T follicular helper cell (primary cell): ENCODE measurements at regions not wholly inside any gene's neighbourhood (a gene's known extent, or its start where the extent isn't known, plus 50 kb on each side); places are given as distances from the start of the nearest gene placed in this dataset.
A peak's percentile ranks its signal among the peaks of the same experiment; 100 is the strongest.
"Not testable (repeated sequence)": the region's sequence is repeated elsewhere in the genome, so short reads cannot be mapped to it uniquely, and the experiment has no call there.

Experiments used
- DNase-seq: peaks from one replicate; pipeline ENCODE4 v3.0.0-alpha.2; 2020; ENCODE audit warnings: low read depth

DNA sequence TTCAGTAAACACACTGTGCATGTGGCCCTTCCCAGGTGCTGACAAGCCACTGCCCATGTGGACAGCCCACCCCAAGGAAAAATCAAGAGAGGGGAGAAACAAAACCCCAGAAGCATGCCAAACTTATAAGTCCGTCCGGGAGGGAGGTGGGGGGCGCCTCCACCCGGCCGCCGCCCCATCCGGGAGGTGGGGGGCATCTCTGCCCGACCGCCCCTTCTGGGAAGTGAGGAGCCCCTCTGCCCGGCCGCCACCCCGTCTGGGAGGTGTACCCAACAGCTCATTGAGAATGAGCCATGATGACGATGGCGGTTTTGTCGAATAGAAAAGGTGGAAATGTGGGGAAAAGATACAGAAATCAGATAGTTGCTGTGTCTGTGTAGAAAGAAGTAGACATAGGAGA is 53.8 kb upstream of the C2CD4B start:
- no peak for DNase-seq

GRCh38 chr15:62219799-62220198 is 54.7 kb upstream of the C2CD4B start:
- no peak for DNase-seq

DNA sequence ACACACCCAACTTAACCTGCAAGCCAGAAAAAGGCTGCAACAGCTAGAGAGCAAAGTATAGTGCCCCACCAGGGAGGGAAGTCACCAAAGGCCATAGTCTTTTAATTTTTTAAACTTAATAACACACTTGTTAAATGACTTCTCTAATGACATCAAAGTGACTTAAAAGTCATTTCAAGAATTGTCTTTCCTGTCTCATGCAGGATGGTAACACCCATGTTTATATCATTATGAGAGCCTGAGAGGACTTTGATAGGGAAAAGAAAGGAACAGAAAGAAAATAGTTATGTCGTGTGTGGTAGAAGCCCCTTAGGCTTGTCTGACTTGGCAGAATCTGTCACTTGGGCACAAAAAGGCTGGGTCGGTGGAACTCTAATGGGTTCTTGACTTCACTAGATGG is 57.9 kb upstream of the C2CD4B start:
- DNase-seq = no peak

- no peak for DNase-seq
Measured at GRCh38 chr15:62228604-62229003, 63.5 kb upstream of the C2CD4B start.

GRCh38 chr15:62231856-62232255 is 66.8 kb upstream of the C2CD4B start:
- no peak for DNase-seq

DNA sequence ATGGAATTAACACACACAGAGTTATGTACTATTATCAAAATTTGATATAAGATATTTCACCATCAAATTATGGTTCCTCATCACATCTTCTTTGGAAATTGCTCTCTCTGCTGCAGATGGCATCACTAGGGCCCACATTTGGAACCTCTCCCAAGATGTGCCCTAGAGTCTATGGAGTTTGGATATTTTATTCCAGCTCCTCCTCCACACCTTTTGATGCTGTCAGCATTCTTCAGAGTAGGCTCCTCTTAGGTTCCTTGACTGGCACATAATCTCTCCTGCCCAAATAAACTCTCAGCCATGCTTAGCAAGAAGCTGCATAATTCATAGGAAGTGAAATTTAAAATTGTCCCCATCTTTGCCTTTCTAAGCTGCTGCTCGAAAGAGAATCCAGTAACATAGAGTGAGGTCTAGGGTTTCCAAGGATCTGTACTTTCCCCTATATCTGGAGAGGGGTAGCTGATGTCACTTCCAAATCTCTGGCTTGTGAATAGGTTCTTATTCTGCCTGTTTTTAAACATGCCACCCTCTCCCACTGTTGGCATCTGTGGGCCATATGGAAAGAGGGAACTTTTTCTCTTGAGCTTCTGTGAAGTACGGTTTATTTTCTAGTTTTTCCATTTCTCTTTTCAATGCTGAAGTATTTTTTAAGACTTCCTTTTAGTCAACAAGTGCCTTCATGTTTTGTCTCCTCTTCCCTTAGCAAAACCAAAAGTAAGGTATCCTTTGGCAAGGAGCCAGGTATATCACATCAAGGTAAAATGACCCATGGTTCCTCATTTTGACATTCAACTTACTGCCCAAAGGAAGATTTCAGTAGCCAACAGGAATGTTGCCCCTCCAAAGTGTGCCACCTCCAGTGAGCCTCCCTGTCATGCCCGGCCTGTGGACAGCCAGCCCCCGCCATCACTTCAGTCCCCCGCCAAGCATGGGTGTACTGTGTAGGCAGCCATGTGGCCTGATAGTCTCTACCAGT is 75.3 kb upstream of the C2CD4B start:
- DNase-seq = no peak

- no peak for DNase-seq
Measured at GRCh38 chr15:62241135-62241770, 76.2 kb upstream of the C2CD4B start.

GRCh38 chr15:62242999-62243398 is 77.9 kb upstream of the C2CD4B start:
- DNase-seq = no peak

- no peak for DNase-seq
Measured at GRCh38 chr15:62244762-62245161, 79.7 kb upstream of the C2CD4B start.

GRCh38 chr15:62248277-62248984 is 83.3 kb upstream of the C2CD4B start:
- no peak for DNase-seq

DNA sequence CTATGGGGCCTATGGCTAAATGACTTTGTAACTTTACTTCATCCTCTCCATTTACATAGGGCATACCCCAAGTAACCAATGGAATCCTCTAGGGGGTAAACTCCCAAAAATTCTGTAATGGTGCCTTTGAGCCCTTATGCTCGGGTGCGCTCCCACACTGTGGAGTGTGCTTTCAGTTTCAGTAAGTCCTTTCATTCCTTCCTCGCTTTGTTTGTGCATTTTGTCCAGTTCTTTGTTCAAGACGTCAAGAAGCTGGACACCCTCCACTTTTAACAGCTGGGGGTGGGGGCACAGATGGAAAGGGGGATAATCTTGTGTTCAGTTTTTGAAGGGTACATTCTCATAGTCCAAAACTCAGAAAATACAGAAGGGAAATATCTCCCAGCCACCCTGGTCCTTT is 84.4 kb upstream of the C2CD4B start:
- no peak for DNase-seq

- DNase-seq = no peak
Measured at GRCh38 chr15:62250186-62250585, 85.1 kb upstream of the C2CD4B start.

GRCh38 chr15:62250978-62251377 is 85.9 kb upstream of the C2CD4B start:
- no peak for DNase-seq

- DNase-seq = no peak
Measured at GRCh38 chr15:62253294-62253693, 88.2 kb upstream of the C2CD4B start.

- peak; percentile 28 for DNase-seq
Measured at GRCh38 chr15:62254137-62254934, 89.3 kb upstream of the C2CD4B start.

DNA sequence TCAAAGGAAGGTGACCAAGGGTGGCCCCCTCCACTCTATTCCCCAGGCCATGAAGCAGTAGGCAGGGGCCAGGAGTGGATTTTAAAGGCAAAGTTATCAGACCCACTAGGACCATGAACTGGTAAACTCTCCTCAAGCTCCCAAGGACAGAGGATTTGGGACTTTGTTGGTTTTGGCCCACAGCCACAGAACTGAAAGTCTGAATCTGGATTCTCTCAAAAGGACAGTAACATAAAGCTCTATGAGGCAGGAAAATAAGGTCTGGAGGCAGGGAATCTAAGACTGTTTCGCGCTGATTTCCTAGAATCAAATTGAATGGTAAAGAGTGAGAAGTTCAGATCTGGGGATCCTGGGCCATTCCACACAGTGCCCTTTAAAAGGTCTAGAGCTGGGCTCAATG is 91.3 kb upstream of the C2CD4B start:
- DNase-seq = not testable (repeated sequence)

DNA sequence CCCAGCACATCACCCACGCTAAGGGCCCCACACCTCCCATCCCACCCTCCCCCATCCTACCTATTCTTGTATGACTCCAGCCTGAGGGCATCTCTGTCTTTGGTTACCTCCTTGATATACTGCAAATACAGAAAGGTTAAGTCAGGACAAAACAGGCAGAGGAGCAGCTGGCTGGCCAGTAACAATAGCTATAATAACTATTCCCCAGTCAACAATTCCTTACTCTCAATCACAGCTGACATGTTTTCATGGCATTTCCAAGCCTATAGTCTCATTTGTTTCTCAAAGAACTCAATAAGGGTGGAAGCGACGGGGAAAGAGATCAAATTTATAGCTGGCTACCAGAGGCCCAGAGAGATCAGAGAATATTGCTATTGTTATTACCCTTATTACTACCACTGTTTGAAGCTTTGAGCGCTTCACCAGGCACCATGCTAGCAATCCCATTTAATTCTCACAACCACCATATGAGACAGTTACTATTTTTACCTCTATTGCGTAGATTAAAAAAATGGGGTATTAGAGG is 93.0 kb upstream of the C2CD4B start:
- no peak for DNase-seq

- DNase-seq = no peak
Measured at GRCh38 chr15:62262305-62262941, 97.3 kb upstream of the C2CD4B start.

GRCh38 chr15:62264196-62264595 is 99.1 kb upstream of the C2CD4B start:
- DNase-seq = no peak

DNA sequence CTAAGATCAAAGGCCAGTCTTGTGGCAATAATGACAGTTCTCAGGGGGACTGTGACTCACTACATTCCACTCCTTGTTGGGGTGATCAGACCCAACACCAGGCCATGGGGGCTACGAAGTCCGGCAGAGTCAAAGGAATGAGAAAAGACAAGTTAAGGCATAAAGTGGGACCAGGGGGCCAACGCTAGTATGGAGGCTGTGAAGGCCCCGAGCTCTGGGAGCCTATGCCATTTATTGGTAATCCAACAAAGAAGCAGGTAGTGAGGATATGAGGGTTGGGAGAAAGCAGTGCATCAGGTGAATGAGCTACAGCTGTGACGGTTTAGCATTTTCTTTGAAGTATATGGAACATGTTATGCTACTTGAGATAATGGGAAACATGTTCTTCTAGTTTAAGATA is 104.4 kb upstream of the C2CD4B start:
- no peak for DNase-seq
